GM18526 (cell line): ENCODE measurements at regions not wholly inside any gene's neighbourhood (a gene's known extent, or its start where the extent isn't known, plus 50 kb on each side); places are given as distances from the start of the nearest gene placed in this dataset.

Experiments used
- POLR2A ChIP-seq: IDR thresholded peaks from 3 replicates; pipeline ENCODE4 v1.6.1; 2011; ENCODE audit not compliant: insufficient read length; ENCODE audit errors: extremely low read depth

DNA sequence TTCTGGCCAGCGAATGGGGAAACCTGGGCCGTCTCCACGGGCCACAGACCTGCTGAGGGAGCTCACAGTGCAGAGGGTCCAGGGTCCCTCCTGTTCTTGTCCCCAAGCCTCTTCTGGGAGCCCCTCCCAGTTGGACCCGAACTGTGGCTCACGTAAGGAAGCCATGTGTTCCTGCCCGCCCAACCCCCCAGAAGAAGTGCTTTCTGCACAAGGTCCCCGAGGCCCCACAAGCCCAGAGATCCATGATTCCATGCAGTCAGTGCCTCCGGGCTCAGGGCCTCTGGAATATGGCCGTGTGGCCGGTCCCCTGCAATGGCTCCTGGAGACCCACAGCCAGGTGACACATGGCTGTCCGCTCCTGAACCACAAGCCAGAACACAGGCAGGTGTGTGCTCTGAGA is 272.4 kb downstream of the C16orf95 start:
- TF ChIP-seq POLR2A = no peak

DNA sequence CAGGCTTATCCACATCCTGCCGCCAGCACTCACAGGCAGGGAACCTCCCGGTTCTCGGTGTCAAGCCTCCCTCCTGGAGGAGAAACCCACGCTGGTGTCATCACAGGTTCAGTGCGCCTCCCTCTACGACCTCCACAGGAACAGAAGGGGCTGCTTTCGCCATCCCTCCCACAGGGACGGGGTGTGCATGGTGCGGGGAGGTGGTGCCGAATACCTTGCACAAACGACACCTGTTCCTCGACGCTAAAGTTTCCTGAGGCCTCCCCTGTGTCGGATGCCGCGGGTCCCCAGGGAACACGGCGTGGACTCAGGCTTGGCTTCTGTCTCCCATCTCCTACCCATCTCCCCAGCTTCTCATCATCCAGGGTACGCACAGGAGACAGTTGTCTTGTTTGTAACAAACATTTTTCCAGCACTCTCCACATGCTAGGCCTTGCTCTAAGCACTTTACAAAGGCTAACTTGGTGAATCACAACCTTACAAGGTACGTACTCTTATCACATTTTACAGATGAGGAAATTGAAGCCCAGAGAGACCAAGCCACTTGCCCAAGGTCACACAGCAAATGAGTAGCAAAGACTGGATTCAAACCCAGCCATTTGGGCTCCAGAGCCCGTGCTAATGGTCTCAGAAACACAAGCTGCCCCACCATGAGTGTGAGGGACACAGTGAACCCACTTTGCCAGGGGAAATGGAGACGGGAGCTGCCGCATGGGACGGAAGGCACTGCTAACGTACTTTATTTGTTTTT is 271.6 kb downstream of the C16orf95 start:
- no peak for TF ChIP-seq POLR2A

DNA sequence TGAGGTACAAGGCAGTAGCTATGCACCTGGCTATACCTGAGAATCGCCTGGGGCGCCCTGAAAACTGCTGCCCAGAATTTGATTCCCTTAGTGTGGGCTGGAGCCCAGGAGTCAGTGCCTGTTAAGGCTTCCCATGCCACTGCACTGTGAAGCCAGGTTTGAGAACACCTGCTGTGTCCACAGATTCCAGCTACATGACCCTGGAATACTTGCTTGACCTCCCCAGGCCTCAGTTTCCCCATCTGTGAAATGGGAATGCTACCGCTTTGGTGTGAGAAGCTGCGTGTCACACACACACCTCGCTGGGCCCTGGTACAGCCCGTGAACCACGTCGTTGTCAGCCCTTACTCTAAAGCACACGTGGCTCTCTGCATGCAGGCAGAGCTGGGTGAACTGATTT is 271.0 kb downstream of the C16orf95 start:
- no peak for TF ChIP-seq POLR2A

DNA sequence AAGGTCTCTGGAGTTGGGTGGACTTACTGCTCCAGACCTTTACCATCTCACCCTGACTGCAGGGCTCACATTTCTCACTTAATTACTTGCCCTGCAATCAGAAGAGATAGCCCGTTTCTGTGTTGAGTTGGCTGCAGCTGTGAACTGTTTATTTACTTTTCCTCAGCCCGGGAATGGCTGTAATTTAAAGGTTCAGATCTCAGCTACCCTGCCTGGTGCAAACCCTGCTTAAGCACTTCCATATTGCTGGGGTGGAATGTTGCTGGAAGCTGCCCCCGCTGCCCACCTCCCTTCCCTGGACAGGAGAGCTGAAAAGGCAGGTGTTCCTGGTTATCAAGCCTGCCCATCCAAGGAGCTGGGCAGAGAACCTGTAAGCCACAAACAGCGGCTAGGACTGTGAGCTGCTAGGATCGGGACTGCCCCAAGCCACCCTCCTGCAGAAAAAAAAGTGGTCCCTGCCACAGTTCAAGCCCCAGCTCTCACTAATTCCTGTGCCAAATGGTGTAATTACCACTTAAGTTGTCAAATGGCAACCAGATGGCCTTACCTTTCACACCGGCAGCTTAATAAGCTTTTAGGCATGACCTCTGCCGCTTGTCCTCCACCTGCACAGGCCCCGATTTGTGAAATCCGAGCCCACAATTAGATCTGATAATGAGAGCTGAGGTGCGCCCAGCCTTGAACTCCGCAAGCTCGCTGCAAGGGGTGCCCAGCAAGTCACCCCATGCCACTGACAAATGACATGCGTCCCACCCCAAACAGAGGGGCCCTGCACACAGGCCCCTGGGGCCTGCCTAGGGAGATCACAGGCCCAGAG is 269.8 kb downstream of the C16orf95 start:
- no peak for TF ChIP-seq POLR2A

DNA sequence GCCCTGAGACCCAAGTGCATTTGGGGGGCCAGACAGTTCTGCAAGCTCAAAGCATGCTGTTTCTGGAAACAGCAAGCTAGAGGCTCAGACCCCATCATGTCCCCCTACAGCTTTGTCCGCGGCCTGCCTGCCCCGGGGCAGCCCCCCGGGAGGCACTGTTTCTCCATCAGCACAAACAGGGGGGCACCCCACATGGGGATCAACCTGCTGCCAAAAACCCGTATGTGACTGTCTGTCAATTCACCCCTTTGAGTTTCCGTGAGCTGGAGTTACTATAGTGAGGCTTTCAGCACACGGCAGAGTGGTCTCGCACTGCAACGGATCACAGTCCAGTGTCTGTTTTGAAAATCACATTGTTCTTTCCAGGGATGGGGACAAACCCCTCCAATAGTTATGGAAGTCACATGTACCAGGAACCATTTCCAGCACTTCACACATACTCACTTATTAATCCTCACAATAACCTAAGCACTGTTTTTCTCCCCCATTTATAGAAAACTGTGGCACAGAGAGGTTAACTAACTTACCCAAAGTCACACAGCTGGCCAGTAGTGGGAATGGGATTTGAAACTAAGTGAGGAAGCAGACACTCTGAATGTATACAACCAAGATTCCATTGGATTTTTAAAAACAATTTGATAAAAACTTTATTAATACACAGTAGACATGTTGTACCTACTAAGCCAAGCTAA is 269.0 kb downstream of the C16orf95 start:
- no peak for TF ChIP-seq POLR2A

DNA sequence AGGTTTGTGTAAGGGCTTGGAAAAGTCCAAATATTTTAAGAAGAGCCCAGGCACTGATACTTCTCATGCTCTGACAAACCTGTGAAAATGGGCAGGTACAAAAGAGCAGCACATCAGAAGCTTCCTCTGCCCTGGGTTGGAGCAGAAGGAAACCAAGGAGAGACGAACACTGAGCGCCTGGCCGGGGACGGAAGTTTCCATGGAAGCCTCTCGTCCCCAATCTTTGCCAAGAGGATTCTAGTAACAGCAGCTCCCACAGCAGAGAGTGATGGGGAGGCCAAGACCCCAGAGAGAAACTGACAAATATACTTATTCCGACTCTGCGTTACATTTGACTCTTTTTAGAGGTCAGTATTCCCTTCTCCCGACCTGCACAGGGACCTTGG is 268.5 kb downstream of the C16orf95 start:
- TF ChIP-seq POLR2A = no peak

DNA sequence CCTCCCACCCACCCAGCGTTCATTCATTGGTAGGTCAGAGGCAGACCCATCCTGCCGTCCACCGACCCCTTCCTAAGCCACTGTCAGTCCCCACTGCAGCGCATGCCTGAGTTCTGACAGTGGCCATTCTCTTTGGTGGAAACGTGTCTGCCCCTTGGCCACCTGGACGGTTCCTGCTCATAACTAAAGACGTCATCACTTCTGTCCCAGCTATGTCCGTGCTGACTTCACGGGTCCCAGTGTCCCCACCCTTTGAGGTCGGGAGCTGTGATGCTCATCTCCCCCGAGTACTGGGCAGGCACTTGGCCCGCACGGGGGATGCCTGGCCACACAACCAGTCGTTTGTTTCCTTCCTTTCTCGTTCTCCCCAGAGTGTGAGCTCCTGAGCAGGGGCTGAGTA is 267.1 kb downstream of the C16orf95 start:
- TF ChIP-seq POLR2A = no peak

DNA sequence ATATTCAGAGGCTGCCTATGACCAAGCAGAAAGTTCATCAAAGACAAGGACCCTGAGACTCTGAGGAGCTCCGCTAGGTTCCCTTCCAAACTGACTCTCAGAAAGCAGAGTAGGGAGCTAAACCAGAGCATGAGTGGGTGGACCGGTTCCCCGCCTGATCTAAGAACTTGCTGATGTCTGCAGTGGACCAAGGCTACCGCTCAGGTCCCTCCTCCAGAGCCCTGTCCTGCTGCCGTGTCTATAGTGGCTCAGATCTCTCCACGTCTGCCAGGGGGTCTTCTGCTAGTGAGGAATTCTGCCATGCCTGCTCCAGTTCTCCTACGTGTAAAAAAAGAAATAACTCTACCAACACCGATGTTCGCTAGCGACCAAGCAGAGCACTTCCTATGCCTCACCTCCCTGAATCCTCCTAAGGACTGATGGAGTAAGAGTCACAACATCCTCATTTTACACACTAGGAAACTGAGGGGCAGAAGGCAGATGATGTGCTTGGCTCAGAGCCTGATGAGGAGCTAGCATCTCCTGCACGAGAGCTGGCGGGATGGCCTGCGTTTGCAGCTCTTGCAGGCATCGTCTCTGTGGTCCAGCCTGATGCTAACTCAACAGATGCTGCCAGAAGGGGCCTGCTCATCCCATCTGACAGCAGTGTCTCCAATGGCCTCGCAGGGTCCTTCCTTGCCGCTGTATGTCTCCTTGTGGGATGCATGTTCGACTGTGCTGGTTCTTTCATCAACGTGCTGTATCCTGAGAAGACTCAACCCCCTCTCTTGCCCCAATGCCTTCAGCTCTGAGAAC is 265.5 kb downstream of the C16orf95 start:
- no peak for TF ChIP-seq POLR2A

DNA sequence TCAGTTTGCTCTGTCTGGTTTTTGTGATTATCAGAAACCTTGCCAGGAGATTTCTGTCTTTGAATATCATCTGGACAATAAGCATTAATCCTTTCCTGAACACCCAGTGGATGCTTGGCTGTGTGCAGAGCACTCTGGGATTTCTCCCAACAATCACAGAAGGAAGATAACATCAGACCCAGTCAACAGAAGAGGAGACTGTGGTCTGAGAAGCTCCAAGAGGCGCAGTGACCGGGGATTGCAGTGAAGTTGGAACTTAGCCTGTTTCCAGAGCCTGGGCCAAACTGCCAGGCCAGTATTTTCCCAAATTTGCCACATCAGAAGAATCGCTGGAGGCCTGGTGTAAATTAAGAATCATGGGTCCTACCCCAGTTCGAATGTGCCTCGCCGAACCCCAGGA is 264.7 kb downstream of the C16orf95 start:
- no peak for TF ChIP-seq POLR2A

DNA sequence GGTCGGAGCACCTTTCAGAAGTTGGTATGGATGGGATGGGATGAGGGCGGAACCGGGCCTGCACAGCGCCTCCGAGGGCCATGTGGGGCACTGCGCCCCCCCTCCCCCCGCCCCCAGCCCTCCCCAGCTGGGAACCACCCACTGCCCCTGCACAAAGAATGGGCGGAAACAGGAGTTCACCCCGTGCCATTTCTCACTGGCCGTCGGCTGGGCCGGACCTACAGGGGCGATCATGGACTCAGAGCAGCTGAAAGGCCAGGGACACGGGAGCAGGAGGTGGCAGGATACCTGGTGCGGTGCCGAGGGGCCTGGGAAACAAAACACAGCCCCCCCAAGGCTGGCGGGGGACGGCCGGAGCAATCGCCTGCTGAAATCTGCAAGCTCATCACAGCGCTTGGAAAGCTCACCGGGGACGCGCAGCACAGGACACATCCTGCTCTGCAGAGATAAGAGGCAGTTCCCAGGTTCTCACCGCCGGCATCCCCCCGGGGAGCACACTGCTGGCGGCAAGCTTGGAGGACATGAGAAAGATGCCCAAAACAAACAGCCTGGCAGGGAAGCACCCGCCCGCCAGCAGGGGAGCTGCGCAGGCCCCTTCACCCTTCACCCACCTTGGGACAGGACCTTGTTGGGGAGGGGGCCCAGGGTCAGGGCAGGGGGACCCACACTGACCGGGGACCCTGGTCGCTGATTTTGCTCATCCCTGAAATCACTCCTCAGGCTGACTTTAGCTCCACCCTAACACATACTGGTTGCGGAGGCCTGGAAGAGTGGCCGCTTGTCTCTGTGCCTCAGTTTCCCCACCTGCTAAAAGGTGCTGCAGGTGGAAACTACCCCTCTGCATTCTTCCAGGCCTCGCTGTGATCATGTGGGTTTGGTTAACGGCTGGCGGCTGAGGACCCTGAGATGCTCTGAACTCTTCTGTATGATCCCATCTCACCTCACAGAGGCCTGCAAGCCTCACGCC is 263.9 kb downstream of the C16orf95 start:
- no peak for TF ChIP-seq POLR2A

DNA sequence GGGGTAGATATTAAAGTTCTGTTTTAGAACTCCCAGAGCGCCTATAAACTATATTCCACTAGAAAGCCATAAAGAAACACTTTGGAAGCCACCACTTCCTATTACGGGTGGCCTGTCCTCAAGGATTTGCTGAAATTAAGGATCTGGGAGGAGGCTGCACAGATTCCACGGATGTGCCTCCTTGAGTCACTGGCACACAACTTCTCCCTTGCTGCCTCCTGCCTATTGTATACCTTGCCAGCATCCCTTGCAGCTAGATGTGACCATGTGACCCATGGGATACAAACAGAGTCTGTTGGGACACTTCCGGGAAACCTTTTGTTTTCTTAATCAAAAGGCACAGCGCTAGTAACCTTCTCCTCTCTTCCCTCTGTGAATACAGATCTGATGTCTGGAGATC is 263.0 kb downstream of the C16orf95 start:
- no peak for TF ChIP-seq POLR2A

DNA sequence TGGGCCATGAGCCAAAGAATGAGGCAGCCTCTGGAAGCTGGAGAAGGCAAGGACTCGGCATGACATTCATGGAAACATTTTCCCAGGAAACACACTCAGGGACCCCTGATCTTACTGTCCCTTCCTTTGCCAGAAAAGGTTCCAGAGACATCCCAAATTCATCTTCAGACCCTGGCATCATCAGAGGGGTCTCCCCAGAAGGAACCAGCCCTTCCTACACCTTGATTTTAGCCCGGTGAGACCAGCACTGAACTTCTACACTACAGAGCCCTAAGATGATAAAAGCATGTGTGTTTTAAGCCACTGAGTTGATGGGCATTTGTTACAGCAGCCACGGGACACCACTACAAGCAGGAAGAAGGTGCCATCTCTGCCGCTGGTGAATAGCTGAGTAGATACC is 262.3 kb downstream of the C16orf95 start:
- no peak for TF ChIP-seq POLR2A

DNA sequence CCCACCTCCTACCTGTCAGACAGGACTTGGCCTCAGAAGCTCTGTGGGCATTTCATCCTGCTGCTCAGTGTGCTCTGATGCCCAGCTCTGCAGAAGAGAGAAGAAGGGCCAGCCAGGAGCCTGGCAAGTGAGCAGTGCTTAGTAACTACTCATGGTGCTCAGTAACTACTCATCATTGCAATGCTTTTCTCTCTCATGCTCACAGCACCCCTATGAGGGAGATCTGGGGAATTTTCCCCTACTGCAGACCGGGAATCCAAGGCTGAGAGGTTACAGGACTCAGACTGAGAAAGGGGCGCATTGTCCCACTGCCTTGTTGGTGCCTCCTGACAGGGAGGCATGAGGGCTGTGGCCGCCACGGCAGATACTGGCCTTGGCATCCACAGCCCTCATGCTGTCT is 261.1 kb downstream of the C16orf95 start:
- no peak for TF ChIP-seq POLR2A

DNA sequence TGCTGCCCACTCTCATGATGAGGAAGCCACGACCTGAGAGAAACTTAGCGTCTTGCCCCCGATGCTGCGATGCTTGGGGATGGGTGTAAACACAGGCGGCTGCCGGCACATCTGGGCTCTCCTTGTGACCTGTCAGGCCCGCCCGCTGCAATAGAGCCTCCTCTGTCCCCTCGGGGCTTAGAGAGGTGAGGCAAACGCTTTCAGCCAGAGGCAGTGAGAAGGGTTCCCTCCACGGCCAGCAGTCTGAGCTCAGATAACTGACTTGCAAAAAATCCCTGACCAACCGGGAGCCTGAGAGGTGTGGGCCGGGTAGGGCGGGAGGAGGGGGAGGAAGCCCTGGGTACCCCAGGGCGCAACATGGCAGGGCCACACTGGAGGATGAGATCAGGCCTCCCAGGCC is 260.6 kb downstream of the C16orf95 start:
- TF ChIP-seq POLR2A = no peak

DNA sequence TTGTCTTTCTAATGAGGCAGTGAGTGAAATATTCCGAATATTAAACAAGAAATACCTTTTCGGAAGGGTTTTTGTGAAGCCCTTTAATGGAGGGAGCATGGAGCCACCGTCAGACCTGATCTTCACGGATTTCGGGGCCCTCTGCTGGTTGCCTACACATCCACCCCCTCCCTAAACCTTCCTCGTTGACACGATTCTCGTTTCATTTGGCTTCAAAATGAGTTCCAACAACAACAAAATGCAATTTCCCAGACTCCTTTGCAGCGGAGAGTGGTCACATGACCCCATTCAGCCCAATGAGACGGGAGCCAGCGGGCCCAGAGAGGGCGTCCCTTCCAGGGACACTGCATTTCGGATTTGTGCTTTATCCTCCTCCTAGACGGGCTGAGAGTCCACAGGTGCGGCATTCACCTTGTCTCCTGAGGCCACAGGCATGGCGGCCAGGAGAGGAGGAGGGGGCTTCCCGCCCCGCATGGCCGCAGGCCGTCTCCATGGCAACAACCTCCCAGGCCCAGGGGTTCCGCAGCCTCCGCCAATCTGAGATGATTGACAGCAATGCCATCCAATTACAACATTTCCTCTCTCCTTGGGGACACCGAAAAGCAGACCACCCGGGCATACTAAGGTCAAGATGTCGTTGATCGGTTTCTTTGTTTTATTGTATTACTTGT is 259.8 kb downstream of the C16orf95 start:
- TF ChIP-seq POLR2A = no peak
